ENCODE measurements at regions not wholly inside any gene's neighbourhood (a gene's known extent, or its start where the extent isn't known, plus 50 kb on each side); places are given as distances from the start of the nearest gene placed in this dataset.

DNA sequence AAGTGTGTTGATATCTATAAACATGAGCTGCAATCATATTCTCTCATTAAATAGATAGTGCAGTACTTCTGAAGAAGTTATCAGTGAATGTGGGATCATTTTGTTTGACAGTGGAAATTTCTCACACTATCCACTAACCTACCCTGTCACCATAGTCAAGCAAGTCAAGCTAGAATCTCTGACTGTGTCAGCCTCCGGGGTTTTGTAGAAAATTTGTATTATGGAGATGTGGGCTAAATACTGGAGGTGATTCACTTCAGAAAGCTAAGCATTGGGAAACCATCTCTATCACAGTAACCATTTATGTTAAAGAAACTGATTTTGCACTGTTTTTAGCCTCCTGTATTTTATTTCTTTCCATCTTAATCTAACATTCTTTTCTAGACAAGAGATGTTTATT lies 126.6 kb upstream of the CREB1 start:
- H3K27ac ChIP-seq (ENCODE audit: low read depth, low read length) = no peak overlapping the region
- H3K4me1 ChIP-seq (ENCODE audit: insufficient read depth, low read length) = no peaks in the 10 kb centered on the region
- Mint-ChIP-seq H3K27me3 (peaks cover 0 to 4% of the 10 kb centered on the region in 2 donors), H3K4me3 (no peak overlapping the region), H3K27ac (no peak overlapping the region), H3K9me3 (no peaks in the 10 kb centered on the region), H3K36me3 (peaks cover 0 to 4% (median 2%) of the 10 kb centered on the region in 3 donors), H3K4me1 (no peaks in the 10 kb centered on the region)
- no peak for DNase-seq
- H3K9me3 ChIP-seq (ENCODE audit: low read length) = no peaks in the 10 kb centered on the region
- H3K36me3 ChIP-seq (ENCODE audit: insufficient read depth, low read length) = no peaks in the 10 kb centered on the region
- POLR2A ChIA-PET = no interaction called here
- H3K27me3 ChIP-seq (ENCODE audit: insufficient read depth, low read length, poor library complexity, severe bottlenecking) = no peaks in the 10 kb centered on the region
- CTCF ChIA-PET = no interaction called here
- no peak overlapping the region for H3K4me3 ChIP-seq (ENCODE audit: low read length)

DNA sequence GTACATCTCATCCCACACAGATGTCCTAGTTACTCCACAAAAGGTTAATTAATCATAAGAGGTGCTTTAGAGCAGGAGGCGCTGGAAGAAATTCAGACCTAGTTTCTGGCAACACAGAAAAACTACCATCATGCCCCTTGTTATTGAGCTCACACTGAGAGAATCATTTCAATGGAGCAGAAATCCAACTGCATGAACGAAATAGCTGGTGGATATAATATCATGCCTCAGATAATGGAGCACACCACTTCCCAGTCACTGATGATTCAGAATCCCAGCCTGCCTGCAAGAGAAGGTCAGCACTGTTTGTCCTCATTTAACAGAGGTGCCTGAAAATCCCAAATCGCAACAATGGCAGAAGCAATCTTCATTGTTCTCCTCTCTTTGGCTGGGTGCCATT lies 125.8 kb upstream of the CREB1 start:
- no peaks in the 10 kb centered on the region for H3K27me3 ChIP-seq (ENCODE audit: insufficient read depth, low read length, poor library complexity, severe bottlenecking)

DNA sequence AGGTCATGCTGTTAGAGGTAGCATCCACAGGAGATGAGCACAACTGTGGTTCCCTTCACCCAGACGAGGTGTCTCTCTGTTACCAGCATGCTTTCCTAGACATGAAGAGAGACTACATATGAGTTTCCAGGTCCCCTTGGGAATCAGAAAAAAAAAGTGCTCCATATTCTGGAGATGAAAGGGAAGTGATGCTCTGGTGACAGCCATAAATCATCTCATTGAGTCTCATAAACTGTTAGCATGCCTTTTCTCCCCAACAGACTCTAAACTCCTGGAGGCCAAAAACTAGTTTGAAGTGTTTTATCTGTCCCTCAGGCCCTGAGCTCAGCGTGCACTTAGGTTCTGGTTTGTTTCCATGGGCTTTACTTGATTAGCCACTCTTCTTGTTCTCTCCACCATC lies 124.6 kb upstream of the CREB1 start:
- H3K36me3 Mint-ChIP-seq = peaks cover 0 to 4% (median 2%) of the 10 kb centered on the region in 3 donors
- H3K27me3 Mint-ChIP-seq = peaks cover 0 to 7% of the 10 kb centered on the region in 2 donors
- no peak overlapping the region for H3K4me3 Mint-ChIP-seq
- no peak overlapping the region for H3K27ac ChIP-seq (ENCODE audit: low read depth, low read length)
- no peaks in the 10 kb centered on the region for H3K27me3 ChIP-seq (ENCODE audit: insufficient read depth, low read length, poor library complexity, severe bottlenecking)
- no peaks in the 10 kb centered on the region for H3K36me3 ChIP-seq (ENCODE audit: insufficient read depth, low read length)
- H3K4me3 ChIP-seq (ENCODE audit: low read length) = no peak overlapping the region
- ChIA-PET CTCF (no interaction called here), POLR2A (no interaction called here)
- no peaks in the 10 kb centered on the region for H3K4me1 Mint-ChIP-seq
- H3K9me3 ChIP-seq (ENCODE audit: low read length) = no peaks in the 10 kb centered on the region
- H3K27ac Mint-ChIP-seq = no peak overlapping the region
- no peak for DNase-seq
- H3K9me3 Mint-ChIP-seq = no peaks in the 10 kb centered on the region
- no peaks in the 10 kb centered on the region for H3K4me1 ChIP-seq (ENCODE audit: insufficient read depth, low read length)

More for the DNA sequence above, 125.8 kb upstream of the CREB1 start:
- CTCF ChIA-PET = no interaction called here
- Histone ChIP-seq H3K9me3 (ENCODE audit: low read length) (no peaks in the 10 kb centered on the region), H3K4me3 (ENCODE audit: low read length) (no peak overlapping the region), H3K27ac (ENCODE audit: low read depth, low read length) (no peak overlapping the region), H3K4me1 (ENCODE audit: insufficient read depth, low read length) (no peaks in the 10 kb centered on the region), H3K36me3 (ENCODE audit: insufficient read depth, low read length) (no peaks in the 10 kb centered on the region)
- peaks cover 0 to 4% of the 10 kb centered on the region in 2 donors for H3K27me3 Mint-ChIP-seq
- DNase-seq = no peak
- POLR2A ChIA-PET = no interaction called here
- H3K9me3 Mint-ChIP-seq = no peaks in the 10 kb centered on the region
- no peaks in the 10 kb centered on the region for H3K4me1 Mint-ChIP-seq
- H3K36me3 Mint-ChIP-seq = peaks cover 0 to 4% (median 2%) of the 10 kb centered on the region in 3 donors
- no peak overlapping the region for H3K27ac Mint-ChIP-seq
- H3K4me3 Mint-ChIP-seq = no peak overlapping the region

DNA sequence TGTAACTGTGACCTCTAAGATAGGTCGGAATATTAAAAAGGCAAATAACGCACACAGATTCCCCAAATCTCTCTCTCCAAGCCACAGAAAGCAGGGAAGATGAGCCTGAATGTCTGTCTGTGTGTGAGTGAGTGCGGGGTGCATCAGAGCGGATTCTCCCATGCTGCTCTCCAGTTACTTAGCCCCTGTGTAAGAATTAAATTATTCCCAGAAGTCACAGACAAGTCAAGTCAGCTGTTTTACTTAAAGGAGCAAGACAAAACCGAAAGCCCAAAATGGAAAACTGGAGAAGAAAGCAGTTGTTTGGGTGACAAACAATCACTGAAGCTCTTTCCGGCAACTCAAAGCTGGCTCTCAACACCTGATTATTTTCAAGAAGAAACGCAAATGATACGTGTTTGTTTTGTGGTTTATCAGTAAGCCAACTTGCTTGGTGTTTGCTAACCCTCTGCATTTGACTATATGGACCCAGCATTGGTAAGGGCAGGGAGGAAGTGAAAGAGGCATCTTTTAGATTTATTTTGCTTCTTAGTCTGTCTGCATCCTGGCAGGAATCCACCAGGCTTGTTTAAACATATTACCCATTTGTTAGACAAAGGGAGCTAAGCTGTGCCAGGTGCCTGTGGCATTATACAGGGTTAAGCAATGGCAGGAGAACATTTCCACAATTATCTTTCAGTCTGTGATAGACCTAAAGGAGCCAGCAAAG lies 121.5 kb upstream of the CREB1 start:
- DNase-seq = no peak
- no peak overlapping the region for H3K27ac ChIP-seq (ENCODE audit: low read depth, low read length)
- H3K27me3 ChIP-seq (ENCODE audit: insufficient read depth, low read length, poor library complexity, severe bottlenecking) = no peaks in the 10 kb centered on the region
- Mint-ChIP-seq H3K4me3 (no peak overlapping the region), H3K9me3 (no peaks in the 10 kb centered on the region), H3K27ac (no peak overlapping the region), H3K36me3 (peaks cover 0 to 4% (median 2%) of the 10 kb centered on the region in 3 donors), H3K27me3 (peaks cover 2 to 4% of the 10 kb centered on the region in 2 donors), H3K4me1 (no peaks in the 10 kb centered on the region)
- H3K9me3 ChIP-seq (ENCODE audit: low read length) = no peaks in the 10 kb centered on the region
- H3K4me3 ChIP-seq (ENCODE audit: low read length) = no peak overlapping the region
- H3K36me3 ChIP-seq (ENCODE audit: insufficient read depth, low read length) = no peaks in the 10 kb centered on the region
- no peaks in the 10 kb centered on the region for H3K4me1 ChIP-seq (ENCODE audit: insufficient read depth, low read length)
- POLR2A ChIA-PET = no interaction called here
- CTCF ChIA-PET = no interaction called here

DNA sequence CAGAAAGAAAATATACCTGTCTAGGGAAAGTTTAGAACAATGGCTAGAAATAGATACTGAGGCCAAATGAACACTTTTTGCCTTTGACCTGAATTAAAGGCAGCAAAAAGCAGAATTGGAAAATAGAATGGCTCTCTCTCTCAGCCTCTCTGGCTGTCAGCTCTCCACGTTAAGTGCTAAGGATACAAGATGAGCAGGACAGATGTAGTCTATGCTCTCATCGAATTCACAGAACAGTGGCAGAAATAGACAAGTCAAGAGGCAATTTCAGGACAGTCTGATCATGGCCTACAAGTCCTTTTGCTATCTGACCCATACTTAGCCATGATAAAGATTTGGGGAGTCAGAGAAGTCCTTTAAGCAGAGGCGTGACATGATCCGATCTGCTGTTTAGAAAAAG lies 120.2 kb upstream of the CREB1 start:
- DNase-seq = no peak
- H3K9me3 Mint-ChIP-seq = no peaks in the 10 kb centered on the region
- Histone ChIP-seq H3K27ac (ENCODE audit: low read depth, low read length) (no peak overlapping the region), H3K27me3 (ENCODE audit: insufficient read depth, low read length, poor library complexity, severe bottlenecking) (no peaks in the 10 kb centered on the region), H3K36me3 (ENCODE audit: insufficient read depth, low read length) (no peaks in the 10 kb centered on the region), H3K4me3 (ENCODE audit: low read length) (no peak overlapping the region), H3K9me3 (ENCODE audit: low read length) (no peaks in the 10 kb centered on the region), H3K4me1 (ENCODE audit: insufficient read depth, low read length) (no peaks in the 10 kb centered on the region)
- H3K4me3 Mint-ChIP-seq = no peak overlapping the region
- POLR2A ChIA-PET = no interaction called here
- peak overlapping the region in 1 of 8 donors; percentile 74 for H3K27ac Mint-ChIP-seq
- no peaks in the 10 kb centered on the region for H3K4me1 Mint-ChIP-seq
- peaks cover 0 to 4% (median 2%) of the 10 kb centered on the region in 3 donors for H3K36me3 Mint-ChIP-seq
- H3K27me3 Mint-ChIP-seq = peaks cover 2 to 4% of the 10 kb centered on the region in 2 donors
- CTCF ChIA-PET = no interaction called here

DNA sequence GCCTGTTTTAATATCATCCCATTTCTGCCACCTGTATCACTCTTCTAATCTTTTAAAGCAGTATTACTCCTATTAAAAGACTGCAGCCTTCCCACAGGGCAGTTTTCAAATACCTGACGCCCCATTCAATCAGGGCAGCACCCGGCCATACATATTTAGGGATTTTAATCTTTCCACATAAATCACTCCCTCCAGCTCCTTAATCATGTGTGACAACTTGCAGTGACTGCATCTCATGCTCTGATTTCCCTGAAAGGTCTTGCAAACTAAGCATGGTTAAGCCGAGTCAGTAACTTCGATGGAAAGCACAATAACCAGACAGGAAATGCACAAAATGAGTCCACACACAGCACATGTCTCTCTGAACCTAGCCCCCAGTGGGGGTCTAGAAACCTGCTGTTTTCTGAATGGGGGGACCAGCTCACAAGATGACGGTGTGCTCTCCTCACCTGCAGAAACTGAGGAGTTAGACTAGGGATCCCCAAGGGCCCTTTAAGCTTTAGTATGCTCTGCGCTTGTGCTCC lies 116.9 kb upstream of the CREB1 start:
- Histone ChIP-seq H3K4me1 (ENCODE audit: insufficient read depth, low read length) (no peaks in the 10 kb centered on the region), H3K27ac (ENCODE audit: low read depth, low read length) (no peak overlapping the region), H3K9me3 (ENCODE audit: low read length) (no peaks in the 10 kb centered on the region), H3K36me3 (ENCODE audit: insufficient read depth, low read length) (no peaks in the 10 kb centered on the region), H3K27me3 (ENCODE audit: insufficient read depth, low read length, poor library complexity, severe bottlenecking) (no peaks in the 10 kb centered on the region), H3K4me3 (ENCODE audit: low read length) (no peak overlapping the region)
- H3K27me3 Mint-ChIP-seq = peaks cover 2 to 4% of the 10 kb centered on the region in 2 donors
- no peak overlapping the region for H3K4me3 Mint-ChIP-seq
- POLR2A ChIA-PET = no interaction called here
- no peaks in the 10 kb centered on the region for H3K9me3 Mint-ChIP-seq
- no peak overlapping the region for H3K27ac Mint-ChIP-seq
- CTCF ChIA-PET = no interaction called here
- peaks cover 0 to 1% (median 0%) of the 10 kb centered on the region in 3 donors for H3K36me3 Mint-ChIP-seq
- H3K4me1 Mint-ChIP-seq = no peaks in the 10 kb centered on the region
- no peak for DNase-seq

DNA sequence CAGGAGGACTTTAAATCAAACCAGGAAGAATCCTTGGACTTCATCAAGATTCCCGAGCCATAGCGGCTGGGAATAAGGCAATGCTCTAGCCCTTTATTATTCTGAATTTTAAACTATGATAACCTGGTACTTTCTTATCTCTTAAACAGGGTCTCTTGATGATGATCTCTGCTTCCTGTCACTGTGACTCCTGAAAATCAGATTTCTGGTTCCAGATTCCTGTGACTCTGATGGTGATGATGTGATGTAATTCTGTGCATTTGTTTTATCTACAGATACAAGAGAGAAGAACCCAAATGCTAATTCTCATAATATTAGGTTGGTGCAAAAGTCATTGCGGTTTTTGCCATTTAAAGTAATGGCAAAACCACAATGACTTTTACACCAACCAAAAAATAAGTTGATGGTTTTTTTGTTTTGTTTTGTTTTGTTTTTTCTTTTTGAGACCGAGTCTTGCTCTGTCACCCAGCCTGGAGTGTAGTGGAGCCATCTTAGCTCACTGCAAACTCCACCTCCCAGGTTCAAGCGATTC lies 116.3 kb upstream of the CREB1 start:
- POLR2A ChIA-PET = no interaction called here
- no peaks in the 10 kb centered on the region for H3K36me3 Mint-ChIP-seq
- DNase-seq = no peak

DNA sequence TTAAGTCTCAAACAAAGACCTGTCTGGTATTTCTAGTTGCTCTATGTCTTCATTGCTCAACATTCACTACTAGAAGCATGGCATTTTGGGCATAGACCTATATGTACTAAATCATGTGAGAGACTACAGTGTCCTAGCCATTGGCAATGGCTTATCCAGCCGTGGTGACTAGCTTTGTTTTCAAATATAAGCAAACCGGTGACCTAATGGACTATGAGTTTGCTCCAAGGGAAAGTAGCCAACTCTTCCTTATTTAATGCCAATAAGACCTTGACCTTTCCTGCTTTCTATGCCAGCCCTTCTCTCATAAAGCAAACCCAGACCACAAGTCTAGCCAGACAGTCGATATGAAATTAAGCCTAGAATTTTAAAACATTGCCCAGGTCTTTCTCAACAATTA lies 113.7 kb upstream of the CREB1 start:
- DNase-seq = no peak
- H3K27me3 ChIP-seq (ENCODE audit: insufficient read depth, low read length, poor library complexity, severe bottlenecking) = no peaks in the 10 kb centered on the region
- H3K4me1 ChIP-seq (ENCODE audit: insufficient read depth, low read length) = no peaks in the 10 kb centered on the region
- no peaks in the 10 kb centered on the region for H3K9me3 ChIP-seq (ENCODE audit: low read length)
- H3K36me3 Mint-ChIP-seq = no peaks in the 10 kb centered on the region
- ChIA-PET POLR2A (no interaction called here), CTCF (no interaction called here)
- H3K9me3 Mint-ChIP-seq = no peaks in the 10 kb centered on the region
- no peak overlapping the region for H3K27ac ChIP-seq (ENCODE audit: low read depth, low read length)
- H3K4me3 Mint-ChIP-seq = no peak overlapping the region
- no peak overlapping the region for H3K27ac Mint-ChIP-seq
- H3K27me3 Mint-ChIP-seq = peaks cover 0 to 18% of the 10 kb centered on the region in 2 donors
- no peaks in the 10 kb centered on the region for H3K4me1 Mint-ChIP-seq
- H3K36me3 ChIP-seq (ENCODE audit: insufficient read depth, low read length) = no peaks in the 10 kb centered on the region
- H3K4me3 ChIP-seq (ENCODE audit: low read length) = no peak overlapping the region

More for the DNA sequence above, 116.3 kb upstream of the CREB1 start:
- Histone ChIP-seq H3K4me3 (ENCODE audit: low read length) (no peak overlapping the region), H3K9me3 (ENCODE audit: low read length) (no peaks in the 10 kb centered on the region), H3K27ac (ENCODE audit: low read depth, low read length) (no peak overlapping the region), H3K27me3 (ENCODE audit: insufficient read depth, low read length, poor library complexity, severe bottlenecking) (no peaks in the 10 kb centered on the region), H3K4me1 (ENCODE audit: insufficient read depth, low read length) (no peaks in the 10 kb centered on the region), H3K36me3 (ENCODE audit: insufficient read depth, low read length) (no peaks in the 10 kb centered on the region)
- H3K27ac Mint-ChIP-seq = no peak overlapping the region
- no peaks in the 10 kb centered on the region for H3K4me1 Mint-ChIP-seq
- H3K27me3 Mint-ChIP-seq = peaks cover 2 to 5% of the 10 kb centered on the region in 2 donors
- H3K9me3 Mint-ChIP-seq = no peaks in the 10 kb centered on the region
- no peak overlapping the region for H3K4me3 Mint-ChIP-seq
- CTCF ChIA-PET = no interaction called here

All from CD8-positive, alpha-beta memory T cell (primary cell).